Kidney (tissue), 13 donors: ENCODE measurements at regions not wholly inside any gene's neighbourhood (a gene's known extent, or its start where the extent isn't known, plus 50 kb on each side); places are given as distances from the start of the nearest gene placed in this dataset.

Experiments used
- DNase-seq, 5 donors: peaks; one replicate each; pipeline ENCODE4 v3.0.0-alpha.2; 2013 to 2020
- FAIRE-seq: peaks from 2 replicates; lab custom pipeline; 2012; peaks lifted over from hg19 to GRCh38; lab: Jason Lieb, UNC
- H3K27ac ChIP-seq, 2 donors: one replicate each; pipeline ENCODE4 v1.7.0; 2013; ENCODE audit warnings: low read depth in 2 of 2, low read length in 2 of 2, inconsistent platforms in 1 of 2
- H3K27me3 ChIP-seq: one replicate; pipeline ENCODE4 v1.7.1; 2013; ENCODE audit warnings: low read length, inconsistent platforms; ENCODE audit not compliant: control insufficient read depth, insufficient read depth
- H3K36me3 ChIP-seq, 3 donors: one replicate each; pipeline versions ENCODE4 v1.7.0 to v1.7.1; 2013; ENCODE audit warnings: low read length in 3 of 3, control low read depth in 1 of 3, inconsistent platforms in 1 of 3; ENCODE audit not compliant: insufficient read depth in 3 of 3, control insufficient read depth in 2 of 3
- H3K4me1 ChIP-seq, 3 donors: one replicate each; pipeline versions ENCODE4 v1.7.0 to v1.7.1; 2013; ENCODE audit warnings: low read length in 3 of 3, inconsistent platforms in 1 of 3, low read depth in 1 of 3; ENCODE audit not compliant: control insufficient read depth in 2 of 3, insufficient read depth in 2 of 3
- H3K4me3 ChIP-seq, 3 donors: one replicate each; pipeline versions ENCODE4 v1.7.0 to v1.8.1; 2013; ENCODE audit warnings: low read length in 3 of 3, control low read depth in 1 of 3, inconsistent platforms in 1 of 3
- H3K9ac ChIP-seq, 3 donors: one replicate each; pipeline versions ENCODE4 v1.7.0 to v1.7.1; 2013; ENCODE audit warnings: low read length in 3 of 3, control low read depth in 1 of 3, inconsistent platforms in 1 of 3
- H3K9me3 ChIP-seq, 3 donors: one replicate each; pipeline versions ENCODE4 v1.7.0 to v1.7.1; 2013; ENCODE audit warnings: low read length in 3 of 3, control low read depth in 1 of 3, inconsistent platforms in 1 of 3; ENCODE audit not compliant: control insufficient read depth in 2 of 3, insufficient read depth in 1 of 3
- CTCF ChIP-seq: IDR thresholded peaks from 3 replicates; pipeline ENCODE4 v1.5.1; 2012; ENCODE audit warnings: mild to moderate bottlenecking, moderate library complexity, borderline replicate concordance; ENCODE audit not compliant: insufficient read depth; ENCODE audit errors: extremely low read depth
- intact Hi-C: fragments of 100-400 bp; cut with DNase I; formaldehyde crosslinking; loops from one replicate; pipeline ENCODE4 v1.11.1; 2022
- donor health status: control.
- donor health status: control.
- donor health status: control.
- donor health status: control.
- donor health status: control.
- donor health status: DM: yes; HTN: yes; CAD: no.
- donor health status: Normal renal cell carcinoma (clear cell type).

- H3K27me3 ChIP-seq = no peaks in the 10 kb centered on the region
- FAIRE-seq (no peak), DNase-seq (no peak)
- intact Hi-C loops = no loop called here
- no peak overlapping the region for H3K4me3 ChIP-seq
- H3K36me3 ChIP-seq = no peaks in the 10 kb centered on the region
- no peak overlapping the region for H3K27ac ChIP-seq
- H3K9me3 ChIP-seq = no peaks in the 10 kb centered on the region
- no peak overlapping the region for H3K9ac ChIP-seq
- no peak for TF ChIP-seq CTCF
- no peaks in the 10 kb centered on the region for H3K4me1 ChIP-seq
Measured at GRCh38 chr5:56454219-56454862, 221.2 kb upstream of the ANKRD55 start.

- no peak for DNase-seq
- no peaks in the 10 kb centered on the region for H3K9me3 ChIP-seq
- intact Hi-C loops = no loop called here
- H3K4me1 ChIP-seq = no peaks in the 10 kb centered on the region
- H3K27ac ChIP-seq = no peak overlapping the region
- H3K9ac ChIP-seq = no peak overlapping the region
- H3K4me3 ChIP-seq = no peak overlapping the region
- TF ChIP-seq CTCF = no peak
- H3K36me3 ChIP-seq = no peaks in the 10 kb centered on the region
- no peaks in the 10 kb centered on the region for H3K27me3 ChIP-seq
- no peak for FAIRE-seq
Measured at GRCh38 chr5:56451742-56452141, 218.6 kb upstream of the ANKRD55 start.

GRCh38 chr5:56450766-56451165, 217.6 kb upstream of the ANKRD55 start:
- intact Hi-C loops = no loop called here
- DNase-seq (no peak), FAIRE-seq (no peak)
- no peak for TF ChIP-seq CTCF
- Histone ChIP-seq H3K36me3 (no peaks in the 10 kb centered on the region), H3K9ac (no peak overlapping the region), H3K27me3 (no peaks in the 10 kb centered on the region), H3K9me3 (no peaks in the 10 kb centered on the region), H3K27ac (no peak overlapping the region), H3K4me1 (no peaks in the 10 kb centered on the region), H3K4me3 (no peak overlapping the region)

GRCh38 chr5:56449071-56449640, 216.0 kb upstream of the ANKRD55 start:
- Histone ChIP-seq H3K9me3 (no peaks in the 10 kb centered on the region), H3K27me3 (no peaks in the 10 kb centered on the region), H3K9ac (no peak overlapping the region), H3K4me3 (no peak overlapping the region), H3K36me3 (no peaks in the 10 kb centered on the region), H3K4me1 (no peaks in the 10 kb centered on the region), H3K27ac (no peak overlapping the region)
- intact Hi-C loops = no loop called here
- DNase-seq = no peak
- no peak for FAIRE-seq
- no peak for TF ChIP-seq CTCF
